ENCODE measurements at regions not wholly inside any gene's neighbourhood (a gene's known extent, or its start where the extent isn't known, plus 50 kb on each side); places are given as distances from the start of the nearest gene placed in this dataset.

DNA sequence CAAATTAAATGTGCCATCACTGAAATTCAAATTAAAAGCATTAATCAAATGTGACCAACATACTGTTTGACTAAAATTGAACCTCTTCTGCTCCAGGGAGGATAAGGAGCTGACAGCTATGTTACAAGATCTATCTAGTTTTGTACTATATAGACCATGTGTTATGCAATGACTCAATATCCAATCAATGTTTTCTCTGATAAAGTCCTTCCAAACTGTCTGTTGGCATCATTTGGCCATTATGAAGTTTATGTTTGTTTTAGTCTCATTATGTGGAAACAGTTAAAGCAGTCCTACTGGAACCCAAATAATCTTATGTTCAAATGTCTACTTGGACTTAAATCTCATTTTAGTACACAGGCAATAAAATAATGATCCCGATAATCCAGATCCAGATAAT lies 267.0 kb upstream of the THBS1 start:
- no peak for DNase-seq (ENCODE audit: low spot score)

GRCh38 chr15:39315206-39315850 lies 265.6 kb upstream of the THBS1 start:
- no peak for DNase-seq (ENCODE audit: low spot score)

- no peak for DNase-seq (ENCODE audit: low spot score)
Observed at GRCh38 chr15:39317225-39317624, 263.7 kb upstream of the THBS1 start.

GRCh38 chr15:39318231-39318630 lies 262.6 kb upstream of the THBS1 start:
- no peak for DNase-seq (ENCODE audit: low spot score)

DNA sequence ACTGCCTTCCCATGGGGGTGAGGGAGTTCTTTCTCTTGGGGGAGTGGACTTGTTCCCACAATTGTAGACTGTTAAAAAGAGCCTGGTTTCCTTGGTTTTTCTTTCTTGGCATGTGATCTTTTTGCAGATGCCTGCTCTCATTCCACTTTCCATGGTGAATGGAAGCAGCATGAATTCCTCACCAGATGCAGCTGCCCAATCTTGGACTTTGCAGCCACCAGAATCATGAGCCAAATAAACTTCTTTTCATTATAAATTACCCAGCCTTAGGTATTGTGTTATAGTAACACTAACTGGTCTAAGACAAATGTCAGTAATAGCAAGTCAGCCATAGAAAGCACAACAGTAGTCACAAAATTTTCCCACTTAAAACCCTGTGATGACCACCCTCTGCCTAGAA lies 260.5 kb upstream of the THBS1 start:
- no peak for DNase-seq (ENCODE audit: low spot score)

GRCh38 chr15:39320886-39321285 lies 260.0 kb upstream of the THBS1 start:
- DNase-seq (ENCODE audit: low spot score): no peak

GRCh38 chr15:39321977-39322376 lies 258.9 kb upstream of the THBS1 start:
- DNase-seq (ENCODE audit: low spot score): no peak

DNA sequence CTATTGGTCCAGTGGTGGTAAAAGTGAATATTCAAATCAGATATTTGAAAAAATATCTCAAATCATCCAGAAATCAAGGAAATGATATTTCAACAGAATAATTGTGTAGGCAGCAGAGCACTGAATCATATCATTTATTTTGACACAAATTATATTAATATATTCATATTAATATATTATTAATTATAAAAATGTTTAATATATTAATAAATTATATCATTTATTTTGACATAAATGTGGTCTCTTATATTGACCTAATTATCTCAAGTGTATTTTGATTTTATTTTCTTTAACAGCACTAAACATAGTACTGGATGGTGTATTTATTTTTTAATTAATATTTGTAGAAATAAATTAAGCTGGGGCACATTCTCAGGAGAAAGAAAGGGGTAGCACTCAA lies 257.7 kb upstream of the THBS1 start:
- no peak for DNase-seq (ENCODE audit: low spot score)

GRCh38 chr15:39323706-39324105 lies 257.2 kb upstream of the THBS1 start:
- no peak for DNase-seq (ENCODE audit: low spot score)

DNA sequence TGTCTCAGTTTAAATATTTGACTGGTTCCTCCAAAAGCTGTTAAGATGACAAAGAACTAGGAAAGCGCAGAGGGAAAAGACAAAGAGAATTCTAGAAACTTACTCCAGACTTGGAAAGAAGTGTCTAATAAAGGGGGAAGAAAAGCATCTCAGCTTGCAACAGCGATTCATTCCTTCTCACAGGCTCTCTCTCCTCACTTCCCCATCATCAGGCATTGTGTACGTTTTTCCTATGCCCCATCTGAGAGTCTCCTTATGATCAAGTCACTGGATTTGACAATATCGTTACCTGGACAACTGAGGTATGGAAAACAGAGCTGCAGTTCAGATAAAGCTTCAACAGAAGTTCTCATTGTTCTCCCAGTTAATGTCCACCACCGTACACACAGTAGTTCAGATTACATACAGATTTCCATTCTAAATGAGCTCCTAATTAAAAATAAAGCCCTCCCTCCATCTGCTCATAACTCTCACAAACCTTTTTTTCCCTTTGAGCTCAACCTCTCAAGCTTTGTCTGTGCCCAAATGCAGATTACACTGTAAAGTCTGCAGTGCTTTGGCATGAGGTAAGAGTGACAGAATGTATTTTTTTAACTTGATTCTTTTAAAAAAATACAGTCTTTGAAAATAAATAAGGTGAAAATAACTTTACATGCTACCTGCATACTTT lies 254.4 kb upstream of the THBS1 start:
- DNase-seq (ENCODE audit: low spot score): no peak

DNA sequence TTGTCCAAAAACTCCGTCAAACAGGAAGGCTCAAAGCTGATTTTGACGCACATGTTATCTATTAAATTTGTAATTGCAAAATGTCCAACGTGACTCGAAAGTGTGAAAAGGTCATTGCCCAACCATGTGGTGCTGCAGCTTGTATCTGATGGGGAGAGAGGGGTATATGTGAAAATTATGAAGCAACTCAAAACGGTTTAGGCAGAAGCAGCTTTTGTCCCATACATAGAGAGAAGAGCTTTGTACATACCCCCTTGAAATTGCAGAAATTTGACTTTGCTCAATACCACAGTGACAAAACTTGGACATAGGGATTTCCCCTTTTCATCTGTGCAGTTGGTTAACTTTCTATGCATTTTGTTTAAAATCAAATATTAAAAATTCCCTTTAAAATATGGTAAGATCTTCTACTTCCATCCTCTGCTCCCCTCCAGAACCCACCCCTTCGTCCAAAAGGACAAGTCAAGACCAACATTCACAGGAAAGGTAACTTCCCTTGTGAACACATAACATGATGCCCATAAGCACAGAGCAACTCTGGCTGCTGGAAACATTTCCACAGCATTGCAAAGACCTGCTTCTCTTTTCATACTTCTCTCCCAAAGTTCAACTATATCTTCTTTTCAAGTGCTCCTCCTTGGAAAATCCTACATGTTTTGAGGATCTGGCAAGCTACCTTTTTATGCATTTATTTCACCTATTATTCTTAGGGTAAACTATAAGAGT lies 253.7 kb upstream of the THBS1 start:
- no peak for DNase-seq (ENCODE audit: low spot score)

GRCh38 chr15:39330061-39330460 lies 250.8 kb upstream of the THBS1 start:
- DNase-seq (ENCODE audit: low spot score): no peak

- no peak for DNase-seq (ENCODE audit: low spot score)
Observed at GRCh38 chr15:39331584-39331983, 249.3 kb upstream of the THBS1 start.

DNA sequence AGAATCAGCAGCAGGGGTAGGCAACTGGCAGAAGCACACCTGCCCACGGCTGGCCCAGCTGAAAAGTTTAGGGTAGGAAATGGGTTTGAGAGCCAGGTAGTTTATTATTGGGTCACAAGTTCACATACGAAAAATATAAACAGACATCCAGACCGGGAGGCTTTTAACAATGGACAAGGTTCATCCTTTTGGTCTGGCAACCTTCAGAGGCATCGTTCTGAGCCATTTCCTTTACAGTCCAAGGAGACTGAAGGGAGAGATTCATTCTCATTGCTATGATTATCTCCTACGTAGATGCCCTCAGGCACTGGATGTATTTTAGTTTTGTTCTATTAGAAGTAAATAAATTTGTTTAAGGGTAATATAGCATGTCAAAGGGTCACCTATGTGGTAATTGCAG lies 248.0 kb upstream of the THBS1 start:
- DNase-seq (ENCODE audit: low spot score): no peak

DNA sequence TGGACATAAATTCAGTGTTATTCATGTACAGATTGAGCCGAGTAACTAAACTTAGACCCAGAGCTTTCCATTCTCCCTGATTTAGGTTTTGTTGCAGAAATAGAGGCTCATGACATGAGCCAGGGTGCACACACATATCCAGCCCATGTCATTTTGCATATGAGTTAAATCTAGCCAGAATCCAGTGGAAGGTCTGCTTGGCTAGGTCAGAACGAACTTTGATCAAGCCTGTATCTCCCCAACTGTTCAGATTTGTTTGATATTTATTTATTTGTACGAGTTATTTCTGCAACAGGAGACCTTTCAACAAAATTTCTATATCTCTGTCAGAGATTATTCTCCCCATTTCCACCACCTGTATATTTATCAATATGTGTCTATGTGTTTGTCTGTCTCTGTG lies 247.5 kb upstream of the THBS1 start:
- no peak for DNase-seq (ENCODE audit: low spot score)

DNA sequence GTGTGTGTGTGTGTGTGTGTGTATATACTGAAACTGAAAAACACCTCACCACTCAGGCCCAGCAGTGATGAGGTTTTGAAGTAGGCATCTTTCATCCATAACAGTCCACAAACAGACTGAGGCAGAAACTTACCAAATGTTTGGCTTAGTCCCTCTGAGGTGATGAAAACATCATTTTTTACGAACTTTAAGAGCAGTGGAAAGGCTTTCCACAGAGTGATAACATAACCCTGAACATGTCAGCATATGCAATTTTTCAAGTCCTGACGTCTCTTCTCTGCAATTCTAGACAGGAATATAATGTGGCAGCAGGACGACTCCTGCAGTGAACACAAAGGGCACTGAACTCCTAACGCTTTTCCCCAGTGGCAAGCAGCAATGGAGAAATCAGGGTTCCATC lies 247.0 kb upstream of the THBS1 start:
- DNase-seq (ENCODE audit: low spot score): no peak

GRCh38 chr15:39336926-39337325 lies 244.0 kb upstream of the THBS1 start:
- no peak for DNase-seq (ENCODE audit: low spot score)

DNA sequence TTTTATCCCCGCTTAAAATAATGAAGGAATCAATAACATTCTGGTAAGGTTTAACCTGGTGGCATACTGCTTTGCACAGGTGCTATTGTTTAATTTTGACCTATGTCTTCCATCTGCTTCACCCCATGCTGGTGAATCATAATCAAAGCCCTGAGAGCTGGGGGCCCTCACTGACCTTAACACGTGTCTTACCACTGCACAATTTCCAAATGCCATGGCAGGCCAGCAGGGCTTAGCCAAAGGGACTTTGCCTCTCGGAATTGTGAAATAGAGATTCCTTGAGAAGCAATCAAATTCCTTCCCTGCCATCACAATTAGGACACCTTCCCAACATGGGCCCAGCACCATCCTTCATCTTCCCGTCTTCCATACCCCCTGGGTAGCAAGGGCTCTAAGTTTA lies 242.6 kb upstream of the THBS1 start:
- DNase-seq (ENCODE audit: low spot score): no peak

DNA sequence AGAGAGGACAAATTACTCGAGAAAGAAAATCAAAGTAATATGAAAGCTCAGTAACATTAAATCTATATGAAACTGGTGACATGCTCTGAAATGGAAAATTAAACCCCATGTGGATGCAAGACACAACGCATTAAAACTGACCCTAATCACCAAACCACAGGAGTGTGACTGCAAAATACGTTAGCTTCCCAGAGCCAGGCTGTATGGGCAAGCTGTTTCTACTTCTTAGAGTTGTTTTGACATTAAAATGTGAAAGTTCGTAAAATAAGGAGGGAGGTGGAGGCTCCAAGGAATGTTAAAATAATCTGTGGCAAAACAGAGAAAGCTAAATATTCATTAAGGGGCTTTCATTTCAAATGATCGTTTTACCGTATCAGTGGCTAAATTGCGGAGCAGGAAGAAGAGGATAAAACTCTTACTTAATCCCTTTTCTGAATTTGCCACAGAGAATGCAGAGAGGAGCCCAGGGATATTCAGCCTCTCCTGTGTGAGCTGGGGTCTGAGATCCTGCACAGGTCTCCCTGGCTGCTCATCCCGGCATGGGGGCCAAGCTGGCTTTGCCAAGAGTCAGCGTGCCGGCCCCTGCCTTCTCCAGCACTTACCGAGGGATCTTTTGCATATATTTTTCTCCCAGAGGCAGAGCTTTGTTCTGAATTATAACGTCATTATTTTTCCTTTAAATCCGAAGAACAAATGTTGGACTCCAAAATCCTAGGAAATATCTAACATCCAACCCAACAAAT lies 239.8 kb upstream of the THBS1 start:
- DNase-seq (ENCODE audit: low spot score): no peak

DNA sequence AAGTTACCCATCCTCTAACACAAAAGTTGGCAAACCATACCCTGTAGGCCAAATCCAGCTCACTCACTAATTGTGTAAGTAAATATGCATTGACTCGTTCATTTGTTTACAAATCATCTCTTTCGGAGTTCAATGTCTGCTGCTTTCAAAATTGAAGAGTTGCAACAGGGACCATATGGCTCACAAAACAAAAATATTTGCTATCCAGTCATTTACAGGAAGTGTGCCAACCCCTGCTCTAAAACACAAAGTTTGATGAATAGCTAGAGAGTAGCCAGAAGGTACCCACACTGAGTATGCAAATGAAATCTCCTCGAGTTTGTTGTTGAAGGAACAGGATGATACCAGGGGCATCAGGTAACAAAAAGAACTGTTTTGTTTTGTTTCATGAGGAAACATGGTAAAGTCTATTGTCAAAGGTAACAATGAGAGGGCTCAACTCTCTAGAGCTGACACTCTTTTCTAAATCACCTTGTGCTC lies 236.2 kb upstream of the THBS1 start:
- no peak for DNase-seq (ENCODE audit: low spot score)

GRCh38 chr15:39345176-39345575 lies 235.7 kb upstream of the THBS1 start:
- DNase-seq (ENCODE audit: low spot score): no peak

DNA sequence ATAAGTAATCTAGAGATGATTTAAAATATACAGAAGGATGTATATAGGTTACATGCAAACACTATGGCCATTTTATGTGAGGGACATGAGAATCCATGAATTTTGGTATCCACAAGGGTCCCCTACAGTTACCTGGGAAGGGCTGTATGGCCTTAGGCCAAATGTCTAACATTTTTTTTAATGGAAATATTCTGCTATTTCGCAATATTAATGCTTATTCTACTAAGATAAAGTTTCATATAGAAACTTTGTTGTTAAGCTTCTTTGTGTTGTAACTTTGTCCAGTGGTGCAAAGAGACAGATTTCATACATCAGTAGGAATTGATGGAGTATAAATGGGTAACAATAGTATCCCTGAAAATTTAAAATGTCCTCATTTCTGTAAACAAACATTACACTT lies 233.4 kb upstream of the THBS1 start:
- no peak for DNase-seq (ENCODE audit: low spot score)

DNA sequence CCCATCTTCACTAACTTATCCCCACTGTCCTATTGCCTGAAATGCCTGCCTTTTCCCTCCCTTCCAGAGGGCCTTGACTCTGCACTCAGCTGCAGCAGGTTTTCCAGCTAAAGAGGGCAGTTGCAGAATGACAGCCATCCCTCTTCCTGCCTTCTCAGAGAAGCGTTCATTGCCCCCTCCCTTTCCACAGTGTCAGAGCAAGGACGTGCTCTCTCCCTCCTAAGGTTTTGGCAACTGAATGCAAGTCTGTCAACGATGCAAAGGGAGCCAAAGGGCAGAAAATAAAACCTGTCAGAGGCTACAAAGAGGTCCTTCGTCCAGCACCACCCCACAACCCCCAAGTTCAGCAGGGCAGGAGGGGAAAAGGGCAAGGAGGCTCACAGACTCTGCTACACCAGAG lies 230.1 kb upstream of the THBS1 start:
- DNase-seq (ENCODE audit: low spot score): no peak
